Upper lobe of left lung (tissue), 6 donors: ENCODE measurements at regions not wholly inside any gene's neighbourhood (a gene's known extent, or its start where the extent isn't known, plus 50 kb on each side); places are given as distances from the start of the nearest gene placed in this dataset.

ENCODE experiments used
- ATAC-seq, 2 donors: fragments of 200-7000 bp; cut with Tn5 transposase; one replicate each; pipeline ENCODE4 v1.9.1; 2022; ENCODE audit warnings: mild to moderate bottlenecking in 2 of 2, moderate library complexity in 2 of 2; ENCODE audit not compliant: low FRiP score in 2 of 2
- DNase-seq, 2 donors: peaks; one replicate each; pipeline ENCODE4 v3.0.0-alpha.2; 2019 to 2020
- H3K27ac ChIP-seq, 4 donors: fragments of 200-600 bp; sonication (generic); one replicate each; pipeline ENCODE4 v1.5.1; 2016 to 2019
- H3K27me3 ChIP-seq, 4 donors: fragments of 200-600 bp; sonication (generic); one replicate each; pipeline ENCODE4 v1.5.1; 2017 to 2019
- H3K36me3 ChIP-seq, 4 donors: fragments of 200-600 bp; sonication (generic); one replicate each; pipeline ENCODE4 v1.5.1; 2016 to 2019
- H3K4me1 ChIP-seq, 4 donors: fragments of 200-600 bp; sonication (generic); one replicate each; pipeline ENCODE4 v1.5.1; 2018 to 2019
- H3K4me3 ChIP-seq, 4 donors: fragments of 200-600 bp; sonication (generic); one replicate each; pipeline ENCODE4 v1.5.1; 2017 to 2019; ENCODE audit warnings: mild to moderate bottlenecking in 2 of 4, moderate library complexity in 1 of 4
- H3K9me3 ChIP-seq, 4 donors: fragments of 200-600 bp; sonication (generic); one replicate each; pipeline ENCODE4 v1.5.1; 2018 to 2019
- CTCF ChIP-seq, 6 experiments: fragments of 450-650 bp in 4 of 6; fragments of 200-600 bp in 2 of 6; sonication (generic) in 2 of 6; IDR thresholded peaks; one replicate each; pipeline ENCODE4 v1.5.1; 2016 to 2019; ENCODE audit warnings: antibody characterized with exemption in 6 of 6
- EP300 ChIP-seq, 4 donors: sonication (generic); formaldehyde crosslinking; IDR thresholded peaks; one replicate each; pipeline ENCODE4 v1.5.1; 2017; ENCODE audit warnings: antibody characterized with exemption in 4 of 4, control low read depth in 2 of 4
- POLR2A ChIP-seq, 4 donors: fragments of 450-650 bp; IDR thresholded peaks; one replicate each; pipeline ENCODE4 v1.5.1; 2016 to 2017; ENCODE audit warnings: antibody characterized with exemption in 4 of 4, mild to moderate bottlenecking in 2 of 4
- POLR2AphosphoS5 ChIP-seq, 2 donors: sonication (generic); formaldehyde crosslinking; IDR thresholded peaks; one replicate each; pipeline ENCODE4 v1.5.1; 2017; ENCODE audit warnings: antibody characterized with exemption in 2 of 2
- WGBS, 2 donors: methylation state at CpG; one replicate each; pipeline ENCODE4 v1.1.5; 2017 to 2018; 5-methylcytosine and 5-hydroxymethylcytosine counted together
- donor health status: DM: no; HTN: no; CAD: no; lungs with moderate emphysema.
- donor health status: DM: no; HTN: yes; CAD: no; lungs with severe emphysema.

DNA sequence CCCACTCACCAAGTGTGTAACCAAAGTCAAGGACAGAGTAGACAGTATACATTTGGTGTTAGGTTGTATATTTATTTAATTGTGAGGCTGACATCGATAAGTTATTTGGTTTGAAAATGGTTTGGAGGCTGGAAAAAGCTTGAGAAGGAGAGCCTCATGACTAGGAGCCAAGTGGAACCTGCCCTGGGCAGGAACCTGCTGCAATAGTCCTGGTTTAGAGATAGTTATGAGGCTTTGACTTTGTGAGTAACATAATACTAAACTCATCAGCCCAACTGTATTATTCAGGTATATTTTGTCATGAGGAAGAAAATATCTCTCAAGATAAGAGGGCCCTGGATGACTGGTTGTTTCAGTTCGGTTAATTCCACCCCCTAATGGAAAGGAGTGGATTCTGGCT, 234.3 kb upstream of the CYRIA start:
- Histone ChIP-seq H3K27ac (no peak overlapping the region), H3K4me1 (no peaks in the 10 kb centered on the region), H3K9me3 (no peaks in the 10 kb centered on the region), H3K36me3 (no peaks in the 10 kb centered on the region), H3K27me3 (no peaks in the 10 kb centered on the region), H3K4me3 (no peak overlapping the region)
- DNase-seq (no peak), ATAC-seq (no peak)
- TF ChIP-seq POLR2AphosphoS5 (IDR thresholded peaks at IDR 0.05) (no peak), EP300 (IDR thresholded peaks at IDR 0.05) (no peak), CTCF (IDR thresholded peaks at IDR 0.05) (no peak), POLR2A (IDR thresholded peaks at IDR 0.05) (no peak)
- WGBS, 2 donors = 62 to 67% methylated on average over 2 of the region's 2 CpGs

DNA sequence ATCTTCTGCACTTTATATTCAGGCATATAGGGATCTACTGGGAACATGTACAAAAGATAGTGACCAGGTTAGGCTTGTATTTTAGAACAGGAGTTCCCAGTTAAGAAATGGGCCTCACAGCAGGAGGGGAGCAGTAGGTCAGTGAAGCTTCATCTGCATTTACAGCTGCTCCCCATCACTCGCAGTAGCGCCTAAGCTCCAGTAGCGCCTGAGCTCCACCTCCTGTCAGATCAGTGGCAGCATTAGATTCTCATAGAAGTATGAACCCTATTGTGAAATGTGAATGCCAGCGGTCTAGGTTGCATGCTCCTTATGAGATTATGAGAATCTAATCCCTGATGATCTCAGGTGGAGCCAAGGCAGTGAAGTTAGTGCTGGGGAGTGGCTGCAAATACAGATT, 224.4 kb upstream of the CYRIA start:
- no peak for DNase-seq
- 77 to 87% methylated on average over 4 of the region's 4 CpGs for WGBS, 2 donors
- H3K27me3 ChIP-seq = no peaks in the 10 kb centered on the region
- H3K4me1 ChIP-seq = no peaks in the 10 kb centered on the region
- no peak overlapping the region for H3K27ac ChIP-seq
- ATAC-seq = no peak
- TF ChIP-seq POLR2AphosphoS5 (IDR thresholded peaks at IDR 0.05) = no peak
- no peak for TF ChIP-seq POLR2A (IDR thresholded peaks at IDR 0.05)
- TF ChIP-seq CTCF (IDR thresholded peaks at IDR 0.05) = no peak
- no peak for TF ChIP-seq EP300 (IDR thresholded peaks at IDR 0.05)
- no peak overlapping the region for H3K4me3 ChIP-seq
- H3K36me3 ChIP-seq = no peaks in the 10 kb centered on the region
- no peaks in the 10 kb centered on the region for H3K9me3 ChIP-seq

DNA sequence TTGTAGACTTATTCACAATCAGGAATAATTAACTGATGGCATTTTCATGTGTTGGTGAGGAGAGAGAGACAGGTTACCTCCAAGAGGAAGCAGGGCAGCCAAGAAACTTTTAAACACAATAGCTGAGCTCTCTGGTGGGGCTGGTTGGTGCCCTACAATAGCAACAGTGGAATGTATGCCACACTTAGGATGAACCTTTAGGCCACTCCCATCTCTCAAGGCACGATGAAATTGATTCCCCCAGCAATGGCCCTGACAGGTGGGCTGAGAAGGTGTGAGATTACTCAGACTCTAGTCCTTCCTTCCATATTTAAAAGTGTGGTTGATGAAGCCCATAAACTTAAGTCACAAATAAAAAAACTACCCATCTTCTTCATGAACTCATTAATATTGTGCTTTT, 219.4 kb upstream of the CYRIA start:
- no peaks in the 10 kb centered on the region for H3K4me1 ChIP-seq
- TF ChIP-seq CTCF (IDR thresholded peaks at IDR 0.05) (no peak), POLR2A (IDR thresholded peaks at IDR 0.05) (no peak), POLR2AphosphoS5 (IDR thresholded peaks at IDR 0.05) (no peak), EP300 (IDR thresholded peaks at IDR 0.05) (no peak)
- DNase-seq (no peak), ATAC-seq (no peak)
- no peak overlapping the region for H3K4me3 ChIP-seq
- no peaks in the 10 kb centered on the region for H3K36me3 ChIP-seq
- H3K27me3 ChIP-seq = no peaks in the 10 kb centered on the region
- 39 to 50% methylated on average over 1 of the region's 1 CpG for WGBS, 2 donors
- H3K9me3 ChIP-seq = no peaks in the 10 kb centered on the region
- H3K27ac ChIP-seq = no peak overlapping the region

DNA sequence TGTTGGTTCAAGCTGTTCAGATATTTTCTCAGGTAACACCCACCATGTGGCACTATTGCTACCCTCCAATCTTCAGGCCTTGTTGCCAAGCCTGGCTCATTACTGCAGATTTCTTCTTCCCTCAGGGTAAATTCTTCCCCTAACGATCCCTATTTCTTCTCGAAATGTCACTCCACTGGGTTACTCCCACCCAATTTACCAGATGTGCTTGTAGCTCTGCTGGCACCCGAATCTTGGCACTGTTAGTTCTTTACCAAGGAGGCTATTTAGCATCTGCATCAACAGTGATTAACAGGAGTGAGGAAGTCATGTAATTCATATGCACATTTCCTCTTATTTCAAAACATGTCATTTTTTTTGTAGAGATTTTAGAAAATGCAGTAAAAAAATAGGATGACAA, 217.1 kb upstream of the CYRIA start:
- H3K9me3 ChIP-seq = no peaks in the 10 kb centered on the region
- TF ChIP-seq CTCF (IDR thresholded peaks at IDR 0.05) = no peak
- no peak for TF ChIP-seq EP300 (IDR thresholded peaks at IDR 0.05)
- no peak for TF ChIP-seq POLR2AphosphoS5 (IDR thresholded peaks at IDR 0.05)
- TF ChIP-seq POLR2A (IDR thresholded peaks at IDR 0.05) = no peak
- WGBS, 2 donors = 56 to 64% methylated on average over 3 of the region's 3 CpGs

DNA sequence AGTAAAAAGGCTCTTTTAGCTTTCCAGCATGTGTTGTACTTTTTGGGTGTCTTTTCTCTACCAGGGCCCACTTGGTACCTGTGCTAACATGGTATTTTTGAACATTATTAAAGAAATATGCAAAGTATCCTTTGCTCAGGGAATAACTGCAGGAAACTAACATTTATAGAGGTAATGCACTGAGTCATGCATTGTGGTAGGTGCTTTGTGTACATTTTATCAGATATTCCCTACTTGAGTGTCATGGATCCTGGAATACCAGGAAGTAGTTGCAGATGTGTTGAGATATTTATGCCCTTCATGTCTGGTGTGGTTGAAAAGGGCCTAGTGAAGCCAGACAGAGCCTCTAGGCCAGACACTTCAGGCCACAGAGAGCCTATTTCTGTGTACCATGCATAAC, 215.5 kb upstream of the CYRIA start:
- DNase-seq (no peak), ATAC-seq (no peak)
- TF ChIP-seq POLR2A (IDR thresholded peaks at IDR 0.05) = no peak
- TF ChIP-seq CTCF (IDR thresholded peaks at IDR 0.05) = no peak
- TF ChIP-seq EP300 (IDR thresholded peaks at IDR 0.05) = no peak
- no peak for TF ChIP-seq POLR2AphosphoS5 (IDR thresholded peaks at IDR 0.05)
- Histone ChIP-seq H3K4me1 (no peaks in the 10 kb centered on the region), H3K9me3 (no peaks in the 10 kb centered on the region), H3K27ac (no peak overlapping the region), H3K27me3 (no peaks in the 10 kb centered on the region), H3K36me3 (no peaks in the 10 kb centered on the region), H3K4me3 (no peak overlapping the region)

More for the DNA sequence above, 217.1 kb upstream of the CYRIA start:
- ATAC-seq (no peak), DNase-seq (no peak)
- no peaks in the 10 kb centered on the region for H3K36me3 ChIP-seq
- no peaks in the 10 kb centered on the region for H3K27me3 ChIP-seq
- H3K4me3 ChIP-seq = no peak overlapping the region
- no peak overlapping the region for H3K27ac ChIP-seq
- no peaks in the 10 kb centered on the region for H3K4me1 ChIP-seq
